ENCODE measurements at regions not wholly inside any gene's neighbourhood (a gene's known extent, or its start where the extent isn't known, plus 50 kb on each side); places are given as distances from the start of the nearest gene placed in this dataset.
A peak's percentile ranks its signal among the peaks of the same experiment; 100 is the strongest.
"Not testable (repeated sequence)": the region's sequence is repeated elsewhere in the genome, so short reads cannot be mapped to it uniquely, and the experiment has no call there.

DNA sequence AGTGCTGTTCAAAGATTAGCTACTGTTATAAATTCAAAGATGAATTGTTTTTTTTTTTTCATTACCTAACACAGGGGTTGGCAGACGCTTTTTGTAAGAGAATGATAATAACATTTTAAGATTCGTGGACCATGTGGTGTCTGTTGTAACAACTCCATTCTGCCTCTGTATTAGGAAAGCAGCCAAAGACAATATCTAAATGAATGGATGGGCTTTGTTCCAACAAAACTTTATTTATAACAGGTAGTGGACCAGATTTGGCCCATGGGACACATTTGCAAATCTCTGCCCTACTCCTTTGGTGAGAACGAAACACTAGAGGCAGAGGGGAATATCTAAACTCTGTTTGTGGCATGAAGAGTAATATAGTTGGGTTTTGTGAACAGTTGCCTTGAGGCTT lies 83.6 kb upstream of the BLID start:
- intact Hi-C loops (cut with DNase I) = loop anchor here (5.0 to 10.0 kb wide), 9 partner anchors 37 to 865 kb away; partner anchors contain the start of gene HSPA8 (in 1 of the 4)
- Histone ChIP-seq H3K36me3 (no peaks in the 10 kb centered on the region), H3K9me3 (no peaks in the 10 kb centered on the region), H3K4me1 (ENCODE audit: insufficient read depth) (peaks cover 16% of the 10 kb centered on the region), H3K27me3 (no peaks in the 10 kb centered on the region), H3K4me3 (no peak overlapping the region), H3K27ac (no peak overlapping the region)
- DNase-seq = no peak
- 28 to 38% (median 33%) methylated on average over 3 of the region's 3 CpGs for WGBS, 3 donors
- no peak for TF ChIP-seq EP300 (IDR thresholded peaks at IDR 0.05)

DNA sequence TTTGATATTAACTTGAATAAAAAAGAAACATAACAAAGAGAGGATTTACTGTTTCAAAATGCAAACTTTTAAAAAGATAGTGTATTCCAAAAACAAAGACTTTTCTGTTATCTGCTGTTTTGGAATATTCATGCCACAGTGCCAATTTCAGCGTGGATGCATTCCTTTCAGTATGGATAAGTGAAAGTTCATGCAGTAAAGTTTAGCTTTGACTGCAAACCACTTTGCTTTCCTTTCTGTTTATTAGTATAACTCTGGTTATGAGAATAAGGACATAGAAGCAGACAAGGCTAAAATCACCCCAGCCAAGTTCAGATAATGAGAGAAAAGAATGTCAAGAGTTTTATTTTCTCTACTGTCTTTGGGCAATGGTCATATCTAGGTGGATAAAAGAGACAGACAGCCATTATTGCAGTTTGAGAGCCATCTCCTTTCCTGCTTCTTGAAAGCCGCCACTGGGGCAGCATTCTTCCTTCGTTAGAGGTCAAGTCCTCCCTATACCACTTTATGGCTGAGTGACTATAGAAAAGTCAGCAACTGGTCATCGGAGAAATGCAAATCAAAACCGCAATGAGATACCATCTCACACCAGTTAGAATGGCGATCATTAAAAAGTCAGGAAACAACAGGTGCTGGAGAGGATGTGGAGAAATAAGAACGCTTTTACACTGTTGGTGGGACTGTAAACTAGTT lies 82.4 kb upstream of the BLID start:
- Histone ChIP-seq H3K27ac (no peak overlapping the region), H3K27me3 (no peaks in the 10 kb centered on the region), H3K4me1 (ENCODE audit: insufficient read depth) (peaks cover 19% of the 10 kb centered on the region), H3K9me3 (no peaks in the 10 kb centered on the region), H3K36me3 (no peaks in the 10 kb centered on the region), H3K4me3 (no peak overlapping the region)
- no peak for DNase-seq
- intact Hi-C loops (cut with DNase I) = loop anchor here in 1 of 4 donors (5.0 kb wide), 1 partner anchor 36 kb away; no protein-coding TSS in a partner anchor
- TF ChIP-seq, protein P1, sequence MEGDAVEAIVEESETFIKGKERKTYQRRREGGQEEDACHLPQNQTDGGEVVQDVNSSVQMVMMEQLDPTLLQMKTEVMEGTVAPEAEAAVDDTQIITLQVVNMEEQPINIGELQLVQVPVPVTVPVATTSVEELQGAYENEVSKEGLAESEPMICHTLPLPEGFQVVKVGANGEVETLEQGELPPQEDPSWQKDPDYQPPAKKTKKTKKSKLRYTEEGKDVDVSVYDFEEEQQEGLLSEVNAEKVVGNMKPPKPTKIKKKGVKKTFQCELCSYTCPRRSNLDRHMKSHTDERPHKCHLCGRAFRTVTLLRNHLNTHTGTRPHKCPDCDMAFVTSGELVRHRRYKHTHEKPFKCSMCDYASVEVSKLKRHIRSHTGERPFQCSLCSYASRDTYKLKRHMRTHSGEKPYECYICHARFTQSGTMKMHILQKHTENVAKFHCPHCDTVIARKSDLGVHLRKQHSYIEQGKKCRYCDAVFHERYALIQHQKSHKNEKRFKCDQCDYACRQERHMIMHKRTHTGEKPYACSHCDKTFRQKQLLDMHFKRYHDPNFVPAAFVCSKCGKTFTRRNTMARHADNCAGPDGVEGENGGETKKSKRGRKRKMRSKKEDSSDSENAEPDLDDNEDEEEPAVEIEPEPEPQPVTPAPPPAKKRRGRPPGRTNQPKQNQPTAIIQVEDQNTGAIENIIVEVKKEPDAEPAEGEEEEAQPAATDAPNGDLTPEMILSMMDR (IDR thresholded peaks at IDR 0.05) = no peak
- TF ChIP-seq EP300 (IDR thresholded peaks at IDR 0.05) (no peak), POLR2A (IDR thresholded peaks at IDR 0.05) (no peak)
- WGBS, 3 donors = 56 to 71% (median 69%) methylated on average over 7 of the region's 7 CpGs

DNA sequence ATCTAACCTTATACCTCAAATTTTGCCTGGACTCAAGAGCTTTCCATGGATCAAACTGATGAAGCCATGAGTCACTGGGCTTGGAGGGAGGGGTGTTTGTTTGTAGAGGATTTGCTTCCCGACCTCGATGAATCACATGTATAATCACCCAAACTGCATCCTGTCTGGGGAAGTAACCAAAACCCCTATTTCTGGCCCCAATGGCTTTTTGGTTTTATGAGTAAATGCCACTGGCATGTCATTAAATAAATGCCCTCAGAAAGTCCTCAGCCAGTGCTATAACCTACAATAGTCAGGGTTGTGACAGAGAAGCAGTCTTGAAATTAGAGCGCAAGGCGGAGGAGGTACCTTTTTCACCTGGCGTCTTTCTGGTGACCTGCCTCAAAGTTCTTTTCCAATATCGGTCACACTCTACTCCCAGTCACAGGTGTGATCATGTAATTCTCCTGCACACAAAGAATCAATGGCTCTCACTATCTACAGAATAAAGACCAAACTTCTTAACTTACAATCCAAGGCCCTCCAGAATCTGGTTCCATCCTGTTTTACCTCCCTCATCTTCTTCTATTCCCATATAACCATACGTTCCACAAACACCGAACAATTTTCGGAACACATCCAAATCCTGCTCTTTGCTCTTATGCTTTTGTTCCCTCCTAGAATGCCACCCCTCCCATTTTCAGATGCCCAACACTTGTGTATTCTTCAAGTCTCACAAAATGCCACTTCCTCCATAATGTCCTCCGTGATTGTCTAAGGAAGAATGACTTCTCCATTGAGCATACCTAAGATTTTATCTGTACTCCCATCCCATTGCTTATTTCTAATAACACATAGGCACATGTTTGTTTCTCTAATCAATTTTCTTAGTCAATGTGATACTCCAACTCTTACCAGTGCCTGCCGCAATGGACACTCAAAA lies 81.3 kb upstream of the BLID start:
- WGBS, 3 donors = 76 to 78% (median 76%) methylated on average over 11 of the region's 11 CpGs
- peaks cover 15% of the 10 kb centered on the region for H3K4me1 ChIP-seq (ENCODE audit: insufficient read depth)
- no peaks in the 10 kb centered on the region for H3K36me3 ChIP-seq
- peak in 2 of 5 donors; percentile 39 to 77 for DNase-seq
- TF ChIP-seq, protein P1 (IDR thresholded peaks at IDR 0.05) = no peak
- TF ChIP-seq EP300 (IDR thresholded peaks at IDR 0.05) = no peak
- TF ChIP-seq POLR2A (IDR thresholded peaks at IDR 0.05) = no peak
- H3K27ac ChIP-seq = no peak overlapping the region
- no peaks in the 10 kb centered on the region for H3K9me3 ChIP-seq
- no peaks in the 10 kb centered on the region for H3K27me3 ChIP-seq
- H3K4me3 ChIP-seq = no peak overlapping the region
- intact Hi-C loops (cut with DNase I) = loop anchor here in 1 of 4 donors (5.0 kb wide), 1 partner anchor 35 kb away; no protein-coding TSS in a partner anchor

DNA sequence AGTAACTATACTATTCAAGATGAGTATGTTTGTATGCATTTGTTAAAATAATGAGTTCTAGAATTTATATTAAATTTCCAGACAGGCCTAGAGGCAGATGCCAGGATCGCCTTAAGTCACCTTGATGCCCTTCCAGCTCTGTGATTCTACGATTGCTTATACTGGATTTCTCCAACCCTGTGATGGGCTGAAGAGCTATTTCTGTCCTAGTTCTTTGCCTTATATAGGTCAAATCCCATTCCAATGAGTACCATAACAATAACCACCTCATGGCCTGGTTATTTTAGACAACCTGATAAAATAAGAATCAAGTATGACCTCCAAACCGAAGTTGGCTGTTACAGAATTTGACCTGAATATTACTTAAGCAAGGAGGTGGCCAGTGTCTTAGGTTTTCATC lies 79.8 kb upstream of the BLID start:
- no peak overlapping the region for H3K4me3 ChIP-seq
- WGBS, 3 donors = 89 to 95% (median 92%) methylated on average over 3 of the region's 3 CpGs
- TF ChIP-seq, protein P1 (IDR thresholded peaks at IDR 0.05) = no peak
- TF ChIP-seq EP300 (IDR thresholded peaks at IDR 0.05) (no peak), POLR2A (IDR thresholded peaks at IDR 0.05) (no peak)
- DNase-seq = no peak
- H3K27me3 ChIP-seq = no peaks in the 10 kb centered on the region
- no peaks in the 10 kb centered on the region for H3K36me3 ChIP-seq
- H3K4me1 ChIP-seq (ENCODE audit: insufficient read depth) = peaks cover 13% of the 10 kb centered on the region
- no peak overlapping the region for H3K27ac ChIP-seq
- H3K9me3 ChIP-seq = no peaks in the 10 kb centered on the region
- intact Hi-C loops (cut with DNase I) = loop anchor here in 1 of 4 donors (5.0 kb wide), 1 partner anchor 33 kb away; no protein-coding TSS in a partner anchor

DNA sequence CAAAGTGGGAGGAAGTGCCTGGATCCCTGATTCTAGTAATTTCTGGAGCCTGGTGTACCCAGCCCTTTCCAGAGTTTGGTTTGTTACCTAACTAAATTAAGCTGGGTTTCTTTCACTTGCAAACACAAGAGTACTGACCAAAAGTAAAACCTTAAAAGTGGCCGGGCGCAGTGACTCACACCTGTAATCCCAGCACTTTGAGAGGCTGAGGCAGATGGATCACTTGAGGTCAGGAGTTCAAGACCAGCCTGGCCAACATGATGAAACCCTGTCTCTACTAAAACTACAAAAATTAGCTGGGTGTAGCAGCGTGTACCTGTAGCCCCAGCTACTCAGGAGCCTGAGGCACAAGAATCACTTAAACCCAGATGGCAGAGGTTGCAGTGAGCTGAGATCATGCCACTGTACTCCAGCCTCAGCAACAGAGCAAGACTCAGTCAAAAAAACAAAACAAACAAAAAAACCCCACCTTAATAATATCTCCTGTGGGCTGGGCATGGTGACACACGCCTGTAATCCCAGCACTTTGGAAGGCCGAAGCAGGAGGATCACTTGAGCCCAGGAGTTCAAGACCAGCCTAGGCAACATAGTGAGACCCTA lies 78.0 kb upstream of the BLID start:
- H3K36me3 ChIP-seq; H3K27me3 ChIP-seq; H3K9me3 ChIP-seq; DNase-seq; H3K4me3 ChIP-seq; H3K27ac ChIP-seq; intact Hi-C loops (cut with DNase I): not testable (repeated sequence)
- H3K4me1 ChIP-seq (ENCODE audit: insufficient read depth) = peaks cover 13% of the 10 kb centered on the region
- WGBS, 3 donors = 94 to 97% (median 95%) methylated on average over 5 of the region's 5 CpGs

All from ovary (tissue), 7 donors.